Transverse colon (tissue), 4 donors: ENCODE measurements at regions not wholly inside any gene's neighbourhood (a gene's known extent, or its start where the extent isn't known, plus 50 kb on each side); places are given as distances from the start of the nearest gene placed in this dataset.

Source experiments
- DNase-seq: peaks from one replicate; pipeline ENCODE4 v3.0.0-alpha.2; 2019
- H3K27ac ChIP-seq, 4 donors: fragments of 200-600 bp; sonication (generic); 2 replicates each; pipeline ENCODE4 v1.5.1; 2016 to 2018; ENCODE audit warnings: inconsistent platforms in 4 of 4
- H3K27me3 ChIP-seq: fragments of 200-600 bp; sonication (generic); 2 replicates; pipeline ENCODE4 v1.5.1; 2017; ENCODE audit warnings: inconsistent platforms
- H3K36me3 ChIP-seq, 4 donors: fragments of 200-600 bp; sonication (generic); 2 replicates each; pipeline ENCODE4 v1.5.1; 2017 to 2019; ENCODE audit warnings: inconsistent platforms in 4 of 4
- H3K4me1 ChIP-seq, 4 donors: fragments of 200-600 bp; sonication (generic); 2 replicates each; pipeline ENCODE4 v1.5.1; 2017 to 2020; ENCODE audit warnings: inconsistent platforms in 4 of 4
- H3K4me3 ChIP-seq, 4 donors: fragments of 200-600 bp; sonication (generic); 1 replicate in 1 of 4; 2 replicates in 3 of 4; pipeline versions ENCODE4 v1.5.1 to v1.6.1; 2017 to 2019; ENCODE audit warnings: inconsistent platforms in 4 of 4
- H3K9me3 ChIP-seq, 2 donors: fragments of 200-600 bp; sonication (generic); 2 replicates each; pipeline ENCODE4 v1.5.1; 2017 to 2019; ENCODE audit warnings: inconsistent platforms in 2 of 2
- EP300 ChIP-seq: sonication (generic); formaldehyde crosslinking; IDR thresholded peaks from one replicate; pipeline ENCODE4 v1.6.1; 2017; ENCODE audit warnings: antibody characterized with exemption, low read depth
- POLR2A ChIP-seq: fragments of 450-650 bp; IDR thresholded peaks from one replicate; pipeline ENCODE4 v1.6.1; 2016; ENCODE audit warnings: antibody characterized with exemption, mild to moderate bottlenecking, moderate library complexity
- POLR2AphosphoS5 ChIP-seq, 3 donors: sonication (generic); formaldehyde crosslinking; IDR thresholded peaks; one replicate each; pipeline ENCODE4 v1.6.1; 2016; ENCODE audit warnings: antibody characterized with exemption in 3 of 3
- WGBS, 2 donors: methylation state at CpG; one replicate each; pipeline ENCODE4 v1.1.5; 2018; ENCODE audit warnings: low coverage in 1 of 2; 5-methylcytosine and 5-hydroxymethylcytosine counted together
- in situ Hi-C, 4 donors: fragments of 200-750 bp; cut with MboI; loops; one replicate each; pipeline versions ENCODE4 v1.15.0 to v1.15.1; 2017; ENCODE audit warnings: low sequenced_read_pairs in 3 of 4, low pct_ligation_motif_present in 1 of 4, low pct_unique_long_range_greater_than_20kb in 1 of 4
- intact Hi-C: fragments of 100-400 bp; cut with DNase I; formaldehyde crosslinking; loops from one replicate; pipeline ENCODE4 v1.15.1; 2023; ENCODE audit warnings: low total_unique reads
- TF ChIP-seq, protein P1 (sequence below), 5 experiments: fragments of 200-600 bp in 3 of 5; fragments of 450-650 bp in 2 of 5; sonication (generic) in 3 of 5; IDR thresholded peaks; 1 replicate in 2 of 5; 2 replicates in 3 of 5; pipeline ENCODE4 v1.5.1; 2016 to 2017; ENCODE audit warnings: antibody characterized with exemption in 5 of 5, inconsistent platforms in 3 of 5, mild to moderate bottlenecking in 2 of 5, moderate library complexity in 1 of 5

DNA sequence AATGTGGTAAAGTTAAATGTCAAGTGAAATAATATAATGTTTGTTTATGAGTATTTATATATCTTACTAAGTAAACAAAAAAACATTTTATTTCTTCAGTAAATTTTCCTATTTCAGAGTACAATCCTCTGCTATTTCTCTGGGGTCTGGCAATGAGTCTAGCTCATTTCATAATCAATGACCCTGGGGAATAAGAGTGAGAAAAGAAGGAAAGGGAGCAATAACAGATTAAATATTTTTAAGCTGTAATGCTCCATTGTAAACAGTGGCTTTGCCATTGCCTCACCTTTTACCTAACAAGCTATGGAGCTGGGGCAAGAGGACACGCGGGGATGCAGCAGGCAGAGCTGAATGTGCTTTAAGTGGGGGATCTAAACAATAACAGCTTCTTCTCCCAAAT lies 1071.9 kb downstream of the FLRT2 start:
- H3K4me3 ChIP-seq: no peak overlapping the region
- in situ Hi-C loops (no loop called here), intact Hi-C loops (no loop called here)
- TF ChIP-seq POLR2A (no peak), EP300 (no peak), POLR2AphosphoS5 (IDR thresholded peaks at IDR 0.05) (no peak)
- TF ChIP-seq, protein P1, sequence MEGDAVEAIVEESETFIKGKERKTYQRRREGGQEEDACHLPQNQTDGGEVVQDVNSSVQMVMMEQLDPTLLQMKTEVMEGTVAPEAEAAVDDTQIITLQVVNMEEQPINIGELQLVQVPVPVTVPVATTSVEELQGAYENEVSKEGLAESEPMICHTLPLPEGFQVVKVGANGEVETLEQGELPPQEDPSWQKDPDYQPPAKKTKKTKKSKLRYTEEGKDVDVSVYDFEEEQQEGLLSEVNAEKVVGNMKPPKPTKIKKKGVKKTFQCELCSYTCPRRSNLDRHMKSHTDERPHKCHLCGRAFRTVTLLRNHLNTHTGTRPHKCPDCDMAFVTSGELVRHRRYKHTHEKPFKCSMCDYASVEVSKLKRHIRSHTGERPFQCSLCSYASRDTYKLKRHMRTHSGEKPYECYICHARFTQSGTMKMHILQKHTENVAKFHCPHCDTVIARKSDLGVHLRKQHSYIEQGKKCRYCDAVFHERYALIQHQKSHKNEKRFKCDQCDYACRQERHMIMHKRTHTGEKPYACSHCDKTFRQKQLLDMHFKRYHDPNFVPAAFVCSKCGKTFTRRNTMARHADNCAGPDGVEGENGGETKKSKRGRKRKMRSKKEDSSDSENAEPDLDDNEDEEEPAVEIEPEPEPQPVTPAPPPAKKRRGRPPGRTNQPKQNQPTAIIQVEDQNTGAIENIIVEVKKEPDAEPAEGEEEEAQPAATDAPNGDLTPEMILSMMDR (IDR thresholded peaks at IDR 0.05): no peak
- no peaks in the 10 kb centered on the region for H3K36me3 ChIP-seq
- H3K9me3 ChIP-seq: no peaks in the 10 kb centered on the region
- no peaks in the 10 kb centered on the region for H3K27me3 ChIP-seq
- no peak for DNase-seq
- H3K27ac ChIP-seq: no peak overlapping the region
- 91 to 100% methylated on average over 2 of the region's 2 CpGs for WGBS, 2 donors
- H3K4me1 ChIP-seq: no peaks in the 10 kb centered on the region

DNA sequence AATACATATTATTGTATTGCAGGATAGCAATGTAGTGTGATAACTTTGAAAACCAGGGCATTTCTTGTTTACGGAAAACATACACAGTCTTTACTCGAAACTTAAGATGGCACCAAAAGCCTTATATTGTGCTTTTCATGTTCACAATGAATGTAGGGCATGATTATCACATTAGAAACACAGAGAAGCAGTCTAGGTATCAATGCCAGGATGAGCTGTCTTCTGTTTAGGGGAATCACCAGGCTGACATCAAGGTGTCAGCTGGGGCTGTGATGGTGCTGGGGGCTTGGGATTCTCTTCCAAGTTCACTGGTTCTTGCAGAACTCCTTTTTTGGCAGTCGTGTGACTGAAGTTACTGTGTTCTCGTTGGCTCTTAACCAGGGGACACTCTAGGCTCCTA lies 1067.3 kb downstream of the FLRT2 start:
- H3K27me3 ChIP-seq: no peaks in the 10 kb centered on the region
- H3K9me3 ChIP-seq: no peaks in the 10 kb centered on the region
- no peaks in the 10 kb centered on the region for H3K36me3 ChIP-seq
- H3K27ac ChIP-seq: no peak overlapping the region
- DNase-seq: no peak
- no peak for TF ChIP-seq EP300
- TF ChIP-seq POLR2A: no peak
- TF ChIP-seq, protein P1 (IDR thresholded peaks at IDR 0.05): no peak
- TF ChIP-seq POLR2AphosphoS5 (IDR thresholded peaks at IDR 0.05): no peak
- intact Hi-C loops (no loop called here), in situ Hi-C loops (no loop called here)
- no peak overlapping the region for H3K4me3 ChIP-seq
- H3K4me1 ChIP-seq: no peaks in the 10 kb centered on the region
- WGBS, 2 donors: 83 to 84% methylated on average over 2 to 4 of the region's 4 CpGs

DNA sequence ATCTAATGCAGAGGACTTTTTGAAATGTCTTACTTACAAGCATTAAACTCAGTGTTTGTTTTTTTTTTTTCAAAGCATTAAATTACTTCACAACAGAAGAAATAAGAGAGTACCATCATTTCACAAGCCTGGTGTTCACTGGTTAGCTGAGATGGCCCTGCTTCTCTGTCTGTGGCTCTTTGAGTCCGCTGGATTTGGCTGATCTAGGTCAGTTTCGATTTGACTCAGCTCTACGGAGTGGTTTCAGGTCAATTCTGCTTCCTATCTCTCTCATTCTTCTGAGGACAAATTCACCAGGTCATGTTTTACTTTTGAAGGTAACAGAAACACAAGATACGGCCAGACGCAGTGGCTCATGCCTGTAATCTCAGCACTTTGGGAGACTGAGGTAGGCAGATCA lies 1066.1 kb downstream of the FLRT2 start:
- Histone ChIP-seq H3K27ac (no peak overlapping the region), H3K27me3 (no peaks in the 10 kb centered on the region), H3K4me1 (no peaks in the 10 kb centered on the region), H3K9me3 (no peaks in the 10 kb centered on the region), H3K4me3 (no peak overlapping the region), H3K36me3 (no peaks in the 10 kb centered on the region)
- WGBS, 2 donors: 64 to 84% methylated on average over 3 to 5 of the region's 5 CpGs
- TF ChIP-seq POLR2AphosphoS5 (IDR thresholded peaks at IDR 0.05) (no peak), POLR2A (no peak), EP300 (no peak)
- TF ChIP-seq, protein P1 (IDR thresholded peaks at IDR 0.05): no peak
- DNase-seq: no peak
- in situ Hi-C loops: no loop called here
- intact Hi-C loops: no loop called here

DNA sequence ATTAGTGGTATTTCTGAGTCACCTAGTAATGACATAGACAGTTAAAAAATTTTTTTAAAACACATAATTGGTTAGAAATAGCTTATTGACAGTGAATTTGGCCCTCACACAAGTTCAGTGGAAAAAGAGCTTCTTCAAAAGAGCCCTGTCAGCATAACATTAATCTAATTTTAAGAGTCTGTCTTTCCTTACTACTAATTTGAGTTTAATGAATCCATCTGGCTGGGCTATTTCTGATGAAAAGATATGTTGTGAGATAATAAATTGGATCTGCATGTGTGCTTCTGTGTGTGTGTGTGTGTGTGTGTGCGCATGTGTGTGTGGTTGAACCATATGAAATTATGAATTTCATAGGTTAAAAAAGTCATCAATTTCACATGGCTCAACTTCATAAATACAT lies 1045.2 kb downstream of the FLRT2 start:
- H3K4me1 ChIP-seq: no peaks in the 10 kb centered on the region
- in situ Hi-C loops (no loop called here), intact Hi-C loops (no loop called here)
- H3K27ac ChIP-seq: no peak overlapping the region
- peaks cover 0 to 6% of the 10 kb centered on the region in 2 donors for H3K9me3 ChIP-seq
- H3K36me3 ChIP-seq: no peaks in the 10 kb centered on the region
- WGBS, 2 donors: 86 to 96% methylated on average over 1 of the region's 1 CpG
- no peak overlapping the region for H3K4me3 ChIP-seq
- no peak for DNase-seq
- no peaks in the 10 kb centered on the region for H3K27me3 ChIP-seq
- TF ChIP-seq, protein P1 (IDR thresholded peaks at IDR 0.05): no peak
- TF ChIP-seq EP300 (no peak), POLR2AphosphoS5 (IDR thresholded peaks at IDR 0.05) (no peak), POLR2A (no peak)
